ENCODE measurements at regions not wholly inside any gene's neighbourhood (a gene's known extent, or its start where the extent isn't known, plus 50 kb on each side); places are given as distances from the start of the nearest gene placed in this dataset.

- H3K4me3 ChIP-seq (ENCODE audit: low read depth, low read length) = no peak overlapping the region
- TF ChIP-seq CTCF (IDR thresholded peaks at IDR 0.05; ENCODE audit: borderline replicate concordance, insufficient read depth, low read depth, low read length) = no peak
Measured at GRCh38 chr10:129074939-129075338, 392.1 kb upstream of the MGMT start.

GRCh38 chr10:129075508-129075907 lies 391.5 kb upstream of the MGMT start:
- no peak overlapping the region for H3K4me3 ChIP-seq (ENCODE audit: low read depth, low read length)
- no peak for TF ChIP-seq CTCF (IDR thresholded peaks at IDR 0.05; ENCODE audit: borderline replicate concordance, insufficient read depth, low read depth, low read length)

- H3K4me3 ChIP-seq (ENCODE audit: low read depth, low read length) = no peak overlapping the region
- no peak for TF ChIP-seq CTCF (IDR thresholded peaks at IDR 0.05; ENCODE audit: borderline replicate concordance, insufficient read depth, low read depth, low read length)
Measured at GRCh38 chr10:129075927-129076326, 391.1 kb upstream of the MGMT start.

GRCh38 chr10:129078346-129078745 lies 388.7 kb upstream of the MGMT start:
- no peak overlapping the region for H3K4me3 ChIP-seq (ENCODE audit: low read depth, low read length)
- no peak for TF ChIP-seq CTCF (IDR thresholded peaks at IDR 0.05; ENCODE audit: borderline replicate concordance, insufficient read depth, low read depth, low read length)

GRCh38 chr10:129078746-129079145 lies 388.3 kb upstream of the MGMT start:
- TF ChIP-seq CTCF (IDR thresholded peaks at IDR 0.05; ENCODE audit: borderline replicate concordance, insufficient read depth, low read depth, low read length) = no peak
- no peak overlapping the region for H3K4me3 ChIP-seq (ENCODE audit: low read depth, low read length)

- H3K4me3 ChIP-seq (ENCODE audit: low read depth, low read length) = no peak overlapping the region
- TF ChIP-seq CTCF (IDR thresholded peaks at IDR 0.05; ENCODE audit: borderline replicate concordance, insufficient read depth, low read depth, low read length) = no peak
Measured at GRCh38 chr10:129079705-129080104, 387.3 kb upstream of the MGMT start.

GRCh38 chr10:129085811-129086210 lies 381.2 kb upstream of the MGMT start:
- no peak for TF ChIP-seq CTCF (IDR thresholded peaks at IDR 0.05; ENCODE audit: borderline replicate concordance, insufficient read depth, low read depth, low read length)
- no peak overlapping the region for H3K4me3 ChIP-seq (ENCODE audit: low read depth, low read length)
